GM12873 (cell line): ENCODE measurements at regions not wholly inside any gene's neighbourhood (a gene's known extent, or its start where the extent isn't known, plus 50 kb on each side); places are given as distances from the start of the nearest gene placed in this dataset.

Experiments
- TF ChIP-seq, protein P1 (sequence below): IDR thresholded peaks from 2 replicates; pipeline ENCODE4 v1.5.1; 2012; ENCODE audit warnings: low read depth, mild to moderate bottlenecking, moderate library complexity, low read length, control low read depth; ENCODE audit not compliant: insufficient read depth; ENCODE audit errors: missing control alignments

DNA sequence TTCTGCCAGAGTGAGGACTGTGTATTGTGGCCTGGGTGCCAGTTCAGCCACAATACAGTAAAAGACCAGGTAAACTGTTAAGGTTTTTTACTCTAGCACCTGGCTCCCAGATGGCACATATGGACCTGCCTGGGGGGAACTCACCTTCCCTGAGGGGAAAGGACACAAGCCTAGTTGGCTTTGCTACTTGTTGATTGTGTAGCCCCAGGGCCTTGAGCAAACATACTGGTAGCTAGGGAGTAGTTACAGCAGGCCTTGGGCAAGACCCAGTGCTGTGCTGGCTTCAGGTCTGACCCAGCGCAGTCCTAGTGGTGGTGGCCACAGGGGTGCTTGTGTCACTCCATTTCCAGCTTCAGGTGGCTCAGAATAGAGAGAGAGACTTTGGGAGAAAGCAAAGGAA is 216.4 kb downstream of the KLHL28 start:
- TF ChIP-seq, protein P1, sequence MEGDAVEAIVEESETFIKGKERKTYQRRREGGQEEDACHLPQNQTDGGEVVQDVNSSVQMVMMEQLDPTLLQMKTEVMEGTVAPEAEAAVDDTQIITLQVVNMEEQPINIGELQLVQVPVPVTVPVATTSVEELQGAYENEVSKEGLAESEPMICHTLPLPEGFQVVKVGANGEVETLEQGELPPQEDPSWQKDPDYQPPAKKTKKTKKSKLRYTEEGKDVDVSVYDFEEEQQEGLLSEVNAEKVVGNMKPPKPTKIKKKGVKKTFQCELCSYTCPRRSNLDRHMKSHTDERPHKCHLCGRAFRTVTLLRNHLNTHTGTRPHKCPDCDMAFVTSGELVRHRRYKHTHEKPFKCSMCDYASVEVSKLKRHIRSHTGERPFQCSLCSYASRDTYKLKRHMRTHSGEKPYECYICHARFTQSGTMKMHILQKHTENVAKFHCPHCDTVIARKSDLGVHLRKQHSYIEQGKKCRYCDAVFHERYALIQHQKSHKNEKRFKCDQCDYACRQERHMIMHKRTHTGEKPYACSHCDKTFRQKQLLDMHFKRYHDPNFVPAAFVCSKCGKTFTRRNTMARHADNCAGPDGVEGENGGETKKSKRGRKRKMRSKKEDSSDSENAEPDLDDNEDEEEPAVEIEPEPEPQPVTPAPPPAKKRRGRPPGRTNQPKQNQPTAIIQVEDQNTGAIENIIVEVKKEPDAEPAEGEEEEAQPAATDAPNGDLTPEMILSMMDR = no peak

DNA sequence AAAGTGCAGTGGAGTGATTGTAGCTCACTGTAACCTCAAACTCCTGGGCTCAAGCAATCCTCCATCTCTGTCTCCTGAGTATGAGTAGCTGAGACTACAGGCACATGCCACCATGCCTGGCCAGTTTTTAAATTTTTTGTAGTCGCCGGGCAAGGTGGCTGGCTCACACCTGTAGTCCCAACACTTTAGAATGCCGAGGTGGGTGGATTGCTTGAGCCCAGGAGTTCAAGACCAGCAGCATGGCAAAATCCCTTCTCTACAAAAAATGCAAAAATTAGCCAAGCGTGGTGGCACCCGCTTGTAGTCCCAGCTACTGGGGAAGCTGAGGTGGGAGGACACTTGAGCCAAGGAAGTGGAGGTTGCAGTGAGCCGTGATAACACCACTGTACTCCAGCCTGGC is 219.5 kb downstream of the KLHL28 start:
- TF ChIP-seq, protein P1 = no peak

DNA sequence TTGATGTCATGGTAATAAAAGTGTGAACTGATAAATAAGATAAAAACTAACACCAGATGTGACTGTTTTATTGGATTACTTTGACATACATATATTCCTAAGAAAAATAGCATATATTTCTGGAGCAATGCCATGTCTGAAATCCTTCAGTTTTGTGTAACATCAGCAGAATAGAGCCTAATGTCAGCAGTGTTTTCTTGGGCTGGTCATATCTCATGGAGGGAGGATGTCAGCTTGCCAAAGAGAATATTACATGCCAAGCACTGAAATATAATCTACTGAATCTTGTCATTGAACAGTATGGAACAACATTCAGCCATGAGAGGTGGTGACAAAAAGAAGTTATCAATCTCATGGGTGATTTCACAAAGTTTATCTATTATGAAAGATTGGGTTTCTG is 220.3 kb downstream of the KLHL28 start:
- TF ChIP-seq, protein P1 = no peak

DNA sequence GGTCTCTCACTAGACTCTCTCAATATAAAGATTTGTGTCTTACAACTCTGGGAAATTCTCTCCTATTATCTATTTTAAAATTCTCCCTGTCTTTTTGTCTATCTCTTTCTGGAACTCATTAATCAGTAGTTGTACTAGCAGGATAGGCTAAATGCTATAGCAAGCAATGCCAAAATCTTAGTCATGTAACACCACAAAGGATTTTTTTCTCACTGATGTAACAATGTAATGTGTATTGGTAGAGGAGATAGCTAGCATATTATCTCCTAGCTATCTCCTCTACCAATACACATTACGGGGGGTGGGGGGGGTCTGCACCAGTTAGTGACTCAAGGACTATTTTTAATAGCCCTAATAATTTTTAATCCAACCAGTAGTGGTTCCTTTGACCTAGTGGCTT is 225.4 kb downstream of the KLHL28 start:
- TF ChIP-seq, protein P1 = no peak

DNA sequence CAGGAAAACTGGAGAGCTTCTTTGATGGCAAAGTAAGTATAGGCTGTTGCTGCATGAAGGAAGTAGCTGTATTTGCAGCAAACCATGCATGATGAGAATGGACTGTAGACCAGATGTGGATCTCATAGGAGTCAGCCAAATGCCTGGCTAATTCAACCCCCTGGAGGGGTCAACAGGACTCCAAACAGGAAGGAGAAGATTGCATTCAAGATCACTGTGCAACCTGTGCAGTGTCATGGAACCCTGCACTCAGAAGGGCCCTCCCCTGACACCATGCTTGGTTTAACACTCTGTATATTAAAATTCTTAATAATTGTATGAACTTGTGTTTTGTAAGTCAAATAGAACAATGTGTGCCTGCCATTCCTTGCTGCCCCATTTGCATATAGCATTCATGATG is 225.1 kb upstream of the FSCB start:
- TF ChIP-seq, protein P1 = no peak

DNA sequence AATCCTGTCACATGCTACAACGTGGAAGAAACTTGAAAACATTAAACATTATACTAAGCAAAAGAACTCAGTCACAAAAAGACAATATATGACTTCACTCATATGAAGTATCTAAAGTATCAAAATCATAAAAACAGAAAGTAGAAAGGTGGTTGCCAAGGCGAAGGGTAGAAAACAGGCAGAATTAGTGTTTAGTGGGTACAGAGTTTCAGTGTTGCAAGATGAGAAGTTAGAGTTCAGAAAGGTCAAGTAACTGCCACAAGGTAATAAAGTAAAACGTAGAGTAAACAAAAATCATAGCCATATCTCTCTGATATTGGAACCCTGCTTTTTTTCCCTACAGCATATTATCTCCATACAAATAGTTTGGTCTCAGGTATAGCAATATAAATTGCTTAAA is 223.8 kb upstream of the FSCB start:
- TF ChIP-seq, protein P1 = no peak

DNA sequence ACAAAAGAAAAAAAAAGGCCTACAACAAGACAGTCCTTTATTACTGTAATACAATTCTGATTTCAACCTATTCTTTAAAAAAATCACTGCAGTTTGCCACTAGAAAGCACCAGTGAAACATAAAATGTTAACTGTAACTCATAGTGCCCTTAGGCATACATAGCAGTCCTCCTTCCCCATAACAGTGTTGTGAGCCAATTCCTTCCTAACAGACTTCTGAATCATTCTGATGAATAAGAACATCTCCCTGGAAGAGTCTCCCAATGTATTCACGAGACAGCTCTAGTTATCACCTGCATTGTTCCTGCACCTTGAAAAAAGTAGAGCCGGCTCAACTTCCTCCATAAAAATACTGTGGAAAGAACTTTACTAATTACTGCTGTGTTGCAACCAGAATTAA is 213.6 kb upstream of the FSCB start:
- TF ChIP-seq, protein P1 = no peak
